K562 (cell line): ENCODE measurements at regions not wholly inside any gene's neighbourhood (a gene's known extent, or its start where the extent isn't known, plus 50 kb on each side); places are given as distances from the start of the nearest gene placed in this dataset.

Experiments used
- ATAC-seq: fragments of 200-7000 bp; cut with Tn5 transposase; 3 replicates; pipeline ENCODE4 v1.9.1; 2020; ENCODE audit warnings: moderate library complexity
- BruUV-seq: library from RNA; stranded (reverse); fragments of 400-500 nt; replicated peaks from 2 replicates; lab custom pipeline; 2021; lab: Mats Ljungman, UMichigan
- CTCF ChIA-PET: fragments of 300-600 bp; formaldehyde crosslinking; extraction: SDS; loops from one replicate; lab custom pipeline; 2021; ENCODE audit warnings: low intra/inter-chr PET ratio; lab: Yijun Ruan, JAX
- POLR2A ChIA-PET: fragments of 300-600, 350-650 bp; sonication (Branson Sonifier 250); formaldehyde crosslinking; extraction: SDS; loops from one replicate; lab custom pipeline; 2021; ENCODE audit warnings: antibody characterized with exemption, inconsistent platforms; lab: Yijun Ruan, JAX
- DNase-seq, 4 experiments: peaks; one replicate each; pipeline versions ENCODE4 v3.0.0 to v3.0.0-alpha.2; 2011 to 2018; ENCODE audit warnings: low spot score in 3 of 4, mixed read lengths in 3 of 4; ENCODE audit errors: extremely low read depth in 1 of 4
- FAIRE-seq: peaks from 2 replicates; lab custom pipeline; 2011; peaks lifted over from hg19 to GRCh38; lab: Jason Lieb, UNC
- H2AFZ ChIP-seq: 2 replicates; pipeline ENCODE4 v1.6.0; 2011; ENCODE audit warnings: low read depth, low read length, control low read depth, inconsistent platforms
- H3K27ac ChIP-seq: fragments of 200-600 bp; 3 replicates; pipeline ENCODE4 v1.8.0; 2011; ENCODE audit warnings: low read depth, mild to moderate bottlenecking, control low read depth, inconsistent platforms, low read length, moderate library complexity, mixed read lengths; ENCODE audit errors: extremely low read depth
- H3K27me3 ChIP-seq, 2 experiments: fragments of 300-600 bp in 1 of 2; 2 replicates in 1 of 2; 3 replicates in 1 of 2; pipeline versions ENCODE4 v1.6.0 to v1.8.0; 2011; ENCODE audit warnings: inconsistent platforms in 2 of 2, low read length in 2 of 2, mild to moderate bottlenecking in 1 of 2, mixed read lengths in 1 of 2, moderate library complexity in 1 of 2; ENCODE audit not compliant: control insufficient read depth in 2 of 2, insufficient read depth in 2 of 2
- H3K36me3 ChIP-seq: fragments of 300-600 bp; 3 replicates; pipeline ENCODE4 v1.8.0; 2011; ENCODE audit warnings: mild to moderate bottlenecking, low read length, inconsistent platforms; ENCODE audit not compliant: control insufficient read depth, insufficient read depth
- H3K4me1 ChIP-seq, 2 experiments: fragments of 200-600 bp in 1 of 2; replicated peaks in 1 of 2; 2 replicates in 1 of 2; 3 replicates in 1 of 2; pipeline versions ENCODE4 v1.5.1 to v1.8.0; 2011; ENCODE audit warnings: inconsistent platforms in 2 of 2, low read length in 2 of 2, mild to moderate bottlenecking in 1 of 2, mixed read lengths in 1 of 2, moderate library complexity in 1 of 2; ENCODE audit not compliant: control insufficient read depth in 2 of 2, insufficient read depth in 2 of 2
- H3K4me2 ChIP-seq: 2 replicates; pipeline ENCODE4 v1.6.1; 2011; ENCODE audit warnings: low read length, control low read depth, inconsistent platforms, mixed read lengths; ENCODE audit not compliant: insufficient read depth
- H3K4me3 ChIP-seq: fragments of 200-600 bp; sonication (generic), shearing (Covaris generic); 2 replicates; pipeline ENCODE4 v1.5.1; 2016; ENCODE audit warnings: control low read depth, inconsistent platforms
- H3K79me2 ChIP-seq: fragments of 200-600 bp; 3 replicates; pipeline ENCODE4 v1.8.0; 2011; ENCODE audit warnings: low read length, inconsistent platforms; ENCODE audit not compliant: control insufficient read depth, insufficient read depth
- H3K9ac ChIP-seq, 2 experiments: 2 replicates each; pipeline versions ENCODE4 v1.6.0 to v1.6.1; 2011; ENCODE audit warnings: low read depth in 2 of 2, low read length in 2 of 2, control low read depth in 1 of 2, inconsistent platforms in 1 of 2, mild to moderate bottlenecking in 1 of 2, mixed read lengths in 1 of 2; ENCODE audit not compliant: insufficient read depth in 1 of 2
- H3K9me1 ChIP-seq: one replicate; pipeline ENCODE4 v1.6.0; 2011; ENCODE audit warnings: inconsistent platforms, mild to moderate bottlenecking, low read length, moderate library complexity; ENCODE audit not compliant: control insufficient read depth, insufficient read depth
- H3K9me3 ChIP-seq: replicated peaks from 2 replicates; pipeline ENCODE4 v1.5.1; 2011; ENCODE audit warnings: low read depth, low read length, inconsistent platforms; ENCODE audit not compliant: control insufficient read depth, insufficient read depth
- H4K20me1 ChIP-seq: replicated peaks from 2 replicates; pipeline ENCODE4 v1.6.1; 2011; ENCODE audit warnings: low read length, inconsistent platforms, mixed read lengths; ENCODE audit not compliant: control insufficient read depth, insufficient read depth
- BRD9 ChIP-seq: fragments of 450-650 bp; IDR thresholded peaks from 2 replicates; pipeline ENCODE4 v1.6.1; 2018; ENCODE audit warnings: low read depth; ENCODE audit not compliant: partially characterized antibody
- DNMT1 ChIP-seq: fragments of 450-650 bp; IDR thresholded peaks from 2 replicates; pipeline ENCODE4 v1.6.1; 2016; ENCODE audit warnings: antibody characterized with exemption, mild to moderate bottlenecking
- GABPA ChIP-seq: fragments of 200-800 bp; sonication (Bioruptor generic); conservative IDR thresholded peaks from 2 replicates; pipeline ENCODE4 v1.6.1; 2016; ENCODE audit warnings: low read depth, missing genetic modification characterization, missing compliant biosample characterization
- GABPB1 ChIP-seq: sonication (generic); formaldehyde crosslinking; IDR thresholded peaks from 2 replicates; pipeline ENCODE4 v1.8.0; 2022; ENCODE audit warnings: mild to moderate bottlenecking, missing genetic modification reagents
- ILK ChIP-seq: fragments of 450-650 bp; IDR thresholded peaks from 2 replicates; pipeline ENCODE4 v1.6.1; 2016; ENCODE audit warnings: missing genetic modification characterization, low read depth, mild to moderate bottlenecking, missing compliant biosample characterization, moderate library complexity, borderline replicate concordance
- MTA1 ChIP-seq: fragments of 450-650 bp; IDR thresholded peaks from 2 replicates; pipeline ENCODE4 v1.6.1; 2017; ENCODE audit warnings: borderline replicate concordance
- NFXL1 ChIP-seq: fragments of 450-650 bp; formaldehyde crosslinking; IDR thresholded peaks from 2 replicates; pipeline ENCODE4 v1.4.0; 2021; ENCODE audit warnings: mild to moderate bottlenecking
- POLR2A ChIP-seq: fragments of 450-650 bp; conservative IDR thresholded peaks from 2 replicates; pipeline ENCODE4 v1.6.1; 2016
- RB1 ChIP-seq: fragments of 450-650 bp; IDR thresholded peaks from 2 replicates; pipeline ENCODE4 v1.6.1; 2017; ENCODE audit warnings: low read depth, mild to moderate bottlenecking
- RBM22 ChIP-seq: fragments of 200-400 bp; formaldehyde crosslinking; IDR thresholded peaks from 2 replicates; pipeline ENCODE4 v1.6.1; 2018; ENCODE audit warnings: low read length, low read depth; ENCODE audit not compliant: poor library complexity, severe bottlenecking
- TAF9B ChIP-seq: fragments of 450-650 bp; IDR thresholded peaks from 2 replicates; pipeline ENCODE4 v1.6.1; 2018; ENCODE audit warnings: mild to moderate bottlenecking; ENCODE audit not compliant: partially characterized antibody
- TFAM ChIP-seq: fragments of 250-450 bp; sonication (Bioruptor Pico); conservative IDR thresholded peaks from 2 replicates; pipeline ENCODE4 v1.5.0; 2021; ENCODE audit warnings: mild to moderate bottlenecking, moderate library complexity
- ZFP36 ChIP-seq: fragments of 150-350 bp; IDR thresholded peaks from 2 replicates; pipeline ENCODE4 v1.6.1; 2018; ENCODE audit warnings: low read length, low read depth; ENCODE audit not compliant: partially characterized antibody
- ZNF24 ChIP-seq: fragments of 450-650 bp; IDR thresholded peaks from 2 replicates; pipeline ENCODE4 v1.6.1; 2016
- ZNF324 ChIP-seq: fragments of 250-450 bp; sonication (Bioruptor Pico); IDR thresholded peaks from 2 replicates; pipeline ENCODE4 v1.4.0; 2020; ENCODE audit warnings: mild to moderate bottlenecking
- ZNF79 ChIP-seq: fragments of 250-450 bp; sonication (Bioruptor Pico); IDR thresholded peaks from 2 replicates; pipeline ENCODE4 v1.4.0; 2020; ENCODE audit warnings: low read depth, mild to moderate bottlenecking, moderate library complexity
- ZZZ3 ChIP-seq: fragments of 450-650 bp; IDR thresholded peaks from 2 replicates; pipeline ENCODE4 v1.6.1; 2016; ENCODE audit warnings: antibody characterized with exemption, mild to moderate bottlenecking, moderate library complexity
- WGBS: fragments of 100-300 bp; shearing (Covaris generic); methylation state at CpG from one replicate; pipeline ENCODE4 v1.1.6; 2016; ENCODE audit warnings: low coverage, mixed read lengths; ENCODE audit not compliant: insufficient coverage; ENCODE audit errors: missing lambda C conversion rate; 5-methylcytosine and 5-hydroxymethylcytosine counted together
- in situ Hi-C: fragments of 300-500 bp; cut with MboI; formaldehyde crosslinking; loops from 4 replicates; pipeline ENCODE4 v1.15.0; 2018; ENCODE audit warnings: inconsistent platforms, mixed read lengths
- intact Hi-C: fragments of 100-400 bp; cut with micrococcal nuclease; formaldehyde crosslinking; loops from 2 replicates; pipeline ENCODE4 v1.14.2; 2022
- TF ChIP-seq, protein P1 (sequence below), 2 experiments: fragments of 450-650 bp; IDR thresholded peaks; 2 replicates each; pipeline ENCODE4 v1.6.1; 2018; ENCODE audit warnings: mild to moderate bottlenecking in 2 of 2, low read depth in 1 of 2; ENCODE audit not compliant: partially characterized antibody in 2 of 2
- TF ChIP-seq, protein P2 (sequence below): fragments of 450-650 bp; formaldehyde crosslinking; IDR thresholded peaks from 2 replicates; pipeline ENCODE4 v1.4.0; 2022; ENCODE audit warnings: missing genetic modification characterization

DNA sequence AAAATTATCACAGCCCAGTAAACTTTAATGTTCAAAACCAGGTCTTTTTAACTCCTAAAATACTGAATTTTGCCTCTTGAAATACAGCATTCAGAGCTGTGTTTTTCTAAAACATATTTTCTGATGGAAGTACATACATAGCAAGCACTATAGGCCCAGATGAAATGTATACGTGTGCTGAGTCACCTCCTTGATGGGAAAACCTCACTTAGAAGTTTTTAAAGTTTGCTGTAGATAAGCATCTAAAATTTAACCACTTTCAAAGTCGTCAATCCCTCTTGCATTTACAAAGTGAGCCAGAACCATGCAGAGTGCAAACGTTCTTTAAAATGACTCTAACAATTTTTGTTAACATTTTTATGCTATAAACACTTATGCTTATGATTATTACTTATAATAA, 618.8 kb downstream of the RPS29 start:
- H3K79me2 ChIP-seq = no peaks in the 10 kb centered on the region

More for the DNA sequence above, 618.8 kb downstream of the RPS29 start:
- Histone ChIP-seq H3K9me3 (no peaks in the 10 kb centered on the region), H3K4me3 (no peak overlapping the region), H3K4me2 (no peak overlapping the region), H4K20me1 (no peaks in the 10 kb centered on the region), H3K27ac (no peak overlapping the region), H3K36me3 (no peaks in the 10 kb centered on the region), H2AFZ (no peak overlapping the region), H3K27me3 (no peaks in the 10 kb centered on the region), H3K9me1 (no peaks in the 10 kb centered on the region), H3K9ac (no peak overlapping the region), H3K4me1 (no peaks in the 10 kb centered on the region)
- no peak for ATAC-seq
- BruUV-seq = no TSS peak
- ChIA-PET POLR2A (no interaction called here), CTCF (no interaction called here)
- WGBS = 0% methylated on average over 3 of the region's 3 CpGs
- TF ChIP-seq TFAM (no peak), DNMT1 (no peak), NFXL1 (no peak), RBM22 (no peak), GABPA (tag) (no peak), ZNF324 (CRISPR knock-in tag) (no peak), ILK (tag) (no peak), RB1 (no peak), MTA1 (no peak), POLR2A (no peak), ZZZ3 (no peak), TAF9B (no peak), ZNF79 (CRISPR knock-in tag) (no peak), ZFP36 (no peak), GABPB1 (CRISPR knock-in tag) (no peak), ZNF24 (no peak), BRD9 (no peak)
- TF ChIP-seq, protein P1, sequence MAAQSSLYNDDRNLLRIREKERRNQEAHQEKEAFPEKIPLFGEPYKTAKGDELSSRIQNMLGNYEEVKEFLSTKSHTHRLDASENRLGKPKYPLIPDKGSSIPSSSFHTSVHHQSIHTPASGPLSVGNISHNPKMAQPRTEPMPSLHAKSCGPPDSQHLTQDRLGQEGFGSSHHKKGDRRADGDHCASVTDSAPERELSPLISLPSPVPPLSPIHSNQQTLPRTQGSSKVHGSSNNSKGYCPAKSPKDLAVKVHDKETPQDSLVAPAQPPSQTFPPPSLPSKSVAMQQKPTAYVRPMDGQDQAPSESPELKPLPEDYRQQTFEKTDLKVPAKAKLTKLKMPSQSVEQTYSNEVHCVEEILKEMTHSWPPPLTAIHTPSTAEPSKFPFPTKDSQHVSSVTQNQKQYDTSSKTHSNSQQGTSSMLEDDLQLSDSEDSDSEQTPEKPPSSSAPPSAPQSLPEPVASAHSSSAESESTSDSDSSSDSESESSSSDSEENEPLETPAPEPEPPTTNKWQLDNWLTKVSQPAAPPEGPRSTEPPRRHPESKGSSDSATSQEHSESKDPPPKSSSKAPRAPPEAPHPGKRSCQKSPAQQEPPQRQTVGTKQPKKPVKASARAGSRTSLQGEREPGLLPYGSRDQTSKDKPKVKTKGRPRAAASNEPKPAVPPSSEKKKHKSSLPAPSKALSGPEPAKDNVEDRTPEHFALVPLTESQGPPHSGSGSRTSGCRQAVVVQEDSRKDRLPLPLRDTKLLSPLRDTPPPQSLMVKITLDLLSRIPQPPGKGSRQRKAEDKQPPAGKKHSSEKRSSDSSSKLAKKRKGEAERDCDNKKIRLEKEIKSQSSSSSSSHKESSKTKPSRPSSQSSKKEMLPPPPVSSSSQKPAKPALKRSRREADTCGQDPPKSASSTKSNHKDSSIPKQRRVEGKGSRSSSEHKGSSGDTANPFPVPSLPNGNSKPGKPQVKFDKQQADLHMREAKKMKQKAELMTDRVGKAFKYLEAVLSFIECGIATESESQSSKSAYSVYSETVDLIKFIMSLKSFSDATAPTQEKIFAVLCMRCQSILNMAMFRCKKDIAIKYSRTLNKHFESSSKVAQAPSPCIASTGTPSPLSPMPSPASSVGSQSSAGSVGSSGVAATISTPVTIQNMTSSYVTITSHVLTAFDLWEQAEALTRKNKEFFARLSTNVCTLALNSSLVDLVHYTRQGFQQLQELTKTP (IDR thresholded peaks at IDR 0.05; ENCODE audit: low read depth in 1 of 2, partially characterized antibody in 2 of 2) = no peak
- TF ChIP-seq, protein P2, sequence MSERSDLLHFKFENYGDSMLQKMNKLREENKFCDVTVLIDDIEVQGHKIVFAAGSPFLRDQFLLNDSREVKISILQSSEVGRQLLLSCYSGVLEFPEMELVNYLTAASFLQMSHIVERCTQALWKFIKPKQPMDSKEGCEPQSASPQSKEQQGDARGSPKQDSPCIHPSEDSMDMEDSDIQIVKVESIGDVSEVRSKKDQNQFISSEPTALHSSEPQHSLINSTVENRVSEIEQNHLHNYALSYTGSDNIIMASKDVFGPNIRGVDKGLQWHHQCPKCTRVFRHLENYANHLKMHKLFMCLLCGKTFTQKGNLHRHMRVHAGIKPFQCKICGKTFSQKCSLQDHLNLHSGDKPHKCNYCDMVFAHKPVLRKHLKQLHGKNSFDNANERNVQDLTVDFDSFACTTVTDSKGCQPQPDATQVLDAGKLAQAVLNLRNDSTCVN (CRISPR knock-in tag) = no peak
- in situ Hi-C loops = no loop called here
- FAIRE-seq = no peak
- intact Hi-C loops = no loop called here
- no peak for DNase-seq
